ENCODE measurements at regions not wholly inside any gene's neighbourhood (a gene's known extent, or its start where the extent isn't known, plus 50 kb on each side); places are given as distances from the start of the nearest gene placed in this dataset.

DNA sequence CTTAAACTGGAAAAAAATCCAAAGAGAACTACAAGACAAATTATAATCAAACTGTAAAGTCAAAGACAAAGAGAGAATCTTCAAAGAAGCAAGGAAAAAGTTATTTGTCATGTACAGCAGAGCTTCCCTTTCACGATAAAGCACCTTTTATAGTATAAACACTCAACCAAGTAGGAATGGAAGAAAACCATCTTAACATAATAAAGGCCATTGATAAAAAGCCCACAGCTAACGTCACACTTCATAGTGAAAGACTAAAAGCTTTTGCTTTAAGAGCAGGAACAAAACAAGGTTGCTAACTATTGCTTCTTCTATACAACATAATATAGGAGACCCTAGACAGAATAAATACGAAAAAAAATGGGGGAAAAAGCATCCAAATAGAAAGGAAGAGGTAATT lies 595.7 kb upstream of the POU3F4 start:
- no peak for DNase-seq

DNA sequence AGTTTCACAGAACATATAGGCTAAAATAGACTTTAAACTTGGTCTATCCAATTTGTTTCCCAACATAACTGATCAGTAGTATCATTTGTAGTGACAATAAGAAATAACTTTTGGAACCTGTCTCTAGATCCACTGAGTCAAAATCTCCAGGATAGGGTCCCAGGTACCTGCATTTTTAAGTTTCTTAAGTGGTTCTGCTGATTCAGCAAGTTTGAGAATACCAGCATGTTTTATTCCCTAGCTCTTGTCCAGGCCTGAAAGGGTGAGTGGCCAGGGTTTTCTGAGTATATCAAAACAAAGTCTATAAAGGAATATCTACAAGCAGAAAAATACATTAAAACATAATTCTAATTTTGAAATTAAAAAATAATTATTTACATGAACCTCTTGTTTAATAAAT lies 573.1 kb upstream of the POU3F4 start:
- DNase-seq: no peak

- no peak for DNase-seq
Observed at GRCh38 chrX:82945332-82945731, 562.8 kb upstream of the POU3F4 start.

- DNase-seq: no peak
Observed at GRCh38 chrX:82961129-82961528, 547.0 kb upstream of the POU3F4 start.

DNA sequence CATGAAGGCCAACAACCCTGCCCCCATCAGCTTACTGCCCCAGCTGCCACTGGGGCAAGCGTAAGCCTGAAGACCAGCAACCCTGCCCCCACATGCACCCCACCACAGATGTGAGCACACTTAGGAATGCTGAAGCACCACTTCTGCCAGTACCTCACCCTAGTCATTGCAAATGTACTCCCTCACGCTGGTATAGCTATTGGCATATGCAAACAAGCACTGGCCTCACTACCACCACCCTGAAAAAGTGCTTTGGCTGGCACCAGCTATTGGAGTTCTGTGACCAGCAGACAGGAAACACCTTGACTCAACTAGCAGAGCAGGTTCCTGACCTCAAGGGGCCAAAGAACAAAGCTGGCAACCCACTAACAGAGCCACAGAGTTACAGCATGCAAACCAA lies 534.4 kb upstream of the POU3F4 start:
- DNase-seq: no peak

DNA sequence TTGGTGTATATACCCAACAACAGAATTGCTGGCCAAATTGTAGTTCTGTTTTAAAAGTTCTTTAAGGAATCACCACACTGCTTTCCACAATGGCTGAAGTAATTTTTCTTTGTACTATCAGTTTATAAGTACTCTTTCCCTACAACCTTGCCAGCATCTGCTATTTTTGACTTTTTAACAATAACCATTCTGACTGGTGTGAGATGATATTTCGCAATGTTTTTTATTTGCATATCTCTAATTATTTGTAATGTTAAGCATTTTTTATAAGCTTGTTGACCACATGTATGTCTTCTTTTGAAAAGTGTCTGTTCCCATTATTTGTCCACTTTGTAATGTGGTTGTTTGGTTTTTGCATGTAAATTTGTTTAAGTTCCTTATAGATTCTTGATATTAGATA lies 509.9 kb upstream of the POU3F4 start:
- DNase-seq: no peak

GRCh38 chrX:83004012-83004411 lies 504.1 kb upstream of the POU3F4 start:
- no peak for DNase-seq

- DNase-seq: peak; percentile 1
Observed at GRCh38 chrX:83008415-83008814, 499.7 kb upstream of the POU3F4 start.

- no peak for DNase-seq
Observed at GRCh38 chrX:83019258-83019657, 488.8 kb upstream of the POU3F4 start.

- DNase-seq: no peak
Observed at GRCh38 chrX:83022020-83022419, 486.1 kb upstream of the POU3F4 start.
